Spleen (tissue), 11 donors: ENCODE measurements at regions not wholly inside any gene's neighbourhood (a gene's known extent, or its start where the extent isn't known, plus 50 kb on each side); places are given as distances from the start of the nearest gene placed in this dataset.

Experiments used
- DNase-seq: peaks from one replicate; pipeline ENCODE4 v3.0.0-alpha.2; 2020
- H3K27ac ChIP-seq, 8 donors: fragments of 200-600 bp; sonication (generic) in 7 of 8; 1 replicate in 4 of 8; 2 replicates in 4 of 8; pipeline versions ENCODE4 v1.5.0 to v1.8.0; 2016 to 2021; ENCODE audit warnings: inconsistent platforms in 4 of 8, mild to moderate bottlenecking in 4 of 8, moderate library complexity in 1 of 8
- H3K27me3 ChIP-seq, 7 donors: fragments of 200-600 bp; sonication (generic) in 6 of 7; replicated peaks in 1 of 7; 1 replicate in 4 of 7; 2 replicates in 3 of 7; pipeline versions ENCODE4 v1.5.0 to v1.8.0; 2016 to 2021; ENCODE audit warnings: inconsistent platforms in 3 of 7, mild to moderate bottlenecking in 1 of 7
- H3K36me3 ChIP-seq, 6 donors: fragments of 200-600 bp; sonication (generic) in 5 of 6; 1 replicate in 4 of 6; 2 replicates in 2 of 6; pipeline versions ENCODE4 v1.5.0 to v1.8.0; 2016 to 2021; ENCODE audit warnings: inconsistent platforms in 2 of 6
- H3K4me1 ChIP-seq, 6 donors: fragments of 200-600 bp; sonication (generic) in 5 of 6; 1 replicate in 3 of 6; 2 replicates in 3 of 6; pipeline versions ENCODE4 v1.5.0 to v1.8.0; 2016 to 2021; ENCODE audit warnings: inconsistent platforms in 3 of 6
- H3K4me3 ChIP-seq, 8 donors: fragments of 200-600 bp; sonication (generic) in 7 of 8; 1 replicate in 4 of 8; 2 replicates in 4 of 8; pipeline versions ENCODE4 v1.5.0 to v1.8.0; 2016 to 2021; ENCODE audit warnings: inconsistent platforms in 4 of 8, mild to moderate bottlenecking in 4 of 8, moderate library complexity in 2 of 8
- H3K9me3 ChIP-seq, 8 donors: fragments of 200-600 bp; sonication (generic) in 7 of 8; 1 replicate in 4 of 8; 2 replicates in 4 of 8; pipeline versions ENCODE4 v1.5.0 to v1.8.0; 2016 to 2021; ENCODE audit warnings: inconsistent platforms in 4 of 8
- POLR2A ChIP-seq, 3 donors: fragments of 450-650 bp; IDR thresholded peaks; one replicate each; pipeline ENCODE4 v1.5.1; 2017; ENCODE audit warnings: antibody characterized with exemption in 3 of 3, mild to moderate bottlenecking in 1 of 3
- POLR2AphosphoS5 ChIP-seq, 3 donors: sonication (generic); formaldehyde crosslinking; IDR thresholded peaks; one replicate each; pipeline ENCODE4 v1.5.1; 2017; ENCODE audit warnings: antibody characterized with exemption in 3 of 3
- WGBS, 5 donors: extraction: QIAGEN DNeasy Blood & Tissue Kit in 3 of 5; methylation state at CpG; one replicate each; pipeline versions ENCODE4 v1.1.5 to v1.1.7; 2013 to 2018; 5-methylcytosine and 5-hydroxymethylcytosine counted together
- intact Hi-C: fragments of 100-400 bp; cut with DNase I; formaldehyde crosslinking; loops from one replicate; pipeline ENCODE4 v1.15.0; 2023; ENCODE audit warnings: low total_unique reads
- TF ChIP-seq, protein P1 (sequence below), 11 experiments: fragments of 200-600 bp in 7 of 11; fragments of 450-650 bp in 4 of 11; sonication (generic) in 4 of 11; IDR thresholded peaks in 8 of 11; conservative IDR thresholded peaks in 3 of 11; 1 replicate in 7 of 11; 2 replicates in 4 of 11; pipeline versions ENCODE4 v1.4.0 to v1.8.0; 2016 to 2021; ENCODE audit warnings: antibody characterized with exemption in 11 of 11, inconsistent platforms in 4 of 11, mild to moderate bottlenecking in 1 of 11
- donor health status: healthy with polysubstance abuse.
- donor health status: DM: no; HTN: no; CAD: no; lungs with moderate emphysema.
- donor health status: DM: no; HTN: no; CAD: no.
- donor health status: Bipolar disorder and iron deficiency.
- donor health status: healthy.
- donor health status: DM: no; HTN: no; CAD: no.
- donor health status: DM: yes; HTN: yes; CAD: no.

DNA sequence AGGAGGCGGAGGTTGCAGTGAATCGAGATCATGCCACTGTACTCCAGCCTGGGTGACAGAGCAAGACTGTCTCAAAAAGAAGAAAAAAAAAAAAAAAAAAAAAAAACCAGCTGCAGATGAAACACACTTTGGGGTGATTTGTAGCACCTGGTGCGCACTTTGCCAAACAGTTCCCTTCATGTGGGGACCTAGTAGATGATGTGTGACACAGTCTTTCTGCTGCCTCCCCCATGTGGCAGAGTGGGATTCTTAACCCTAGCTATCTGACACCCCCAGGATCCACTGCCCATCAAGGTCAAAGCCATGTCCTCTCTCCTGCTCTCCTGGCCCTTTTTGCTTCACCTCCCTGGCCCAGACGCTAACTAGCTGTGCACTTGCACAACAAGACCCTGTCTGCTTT lies 52.1 kb upstream of the PDZD8 start:
- no peak for TF ChIP-seq POLR2A (IDR thresholded peaks at IDR 0.05)
- TF ChIP-seq, protein P1, sequence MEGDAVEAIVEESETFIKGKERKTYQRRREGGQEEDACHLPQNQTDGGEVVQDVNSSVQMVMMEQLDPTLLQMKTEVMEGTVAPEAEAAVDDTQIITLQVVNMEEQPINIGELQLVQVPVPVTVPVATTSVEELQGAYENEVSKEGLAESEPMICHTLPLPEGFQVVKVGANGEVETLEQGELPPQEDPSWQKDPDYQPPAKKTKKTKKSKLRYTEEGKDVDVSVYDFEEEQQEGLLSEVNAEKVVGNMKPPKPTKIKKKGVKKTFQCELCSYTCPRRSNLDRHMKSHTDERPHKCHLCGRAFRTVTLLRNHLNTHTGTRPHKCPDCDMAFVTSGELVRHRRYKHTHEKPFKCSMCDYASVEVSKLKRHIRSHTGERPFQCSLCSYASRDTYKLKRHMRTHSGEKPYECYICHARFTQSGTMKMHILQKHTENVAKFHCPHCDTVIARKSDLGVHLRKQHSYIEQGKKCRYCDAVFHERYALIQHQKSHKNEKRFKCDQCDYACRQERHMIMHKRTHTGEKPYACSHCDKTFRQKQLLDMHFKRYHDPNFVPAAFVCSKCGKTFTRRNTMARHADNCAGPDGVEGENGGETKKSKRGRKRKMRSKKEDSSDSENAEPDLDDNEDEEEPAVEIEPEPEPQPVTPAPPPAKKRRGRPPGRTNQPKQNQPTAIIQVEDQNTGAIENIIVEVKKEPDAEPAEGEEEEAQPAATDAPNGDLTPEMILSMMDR (IDR thresholded peaks at IDR 0.05 in 8 of 11, conservative IDR thresholded peaks at IDR 0.05 in 3 of 11): no peak
- no peak for TF ChIP-seq POLR2AphosphoS5 (IDR thresholded peaks at IDR 0.05)
- intact Hi-C loops: no loop called here

DNA sequence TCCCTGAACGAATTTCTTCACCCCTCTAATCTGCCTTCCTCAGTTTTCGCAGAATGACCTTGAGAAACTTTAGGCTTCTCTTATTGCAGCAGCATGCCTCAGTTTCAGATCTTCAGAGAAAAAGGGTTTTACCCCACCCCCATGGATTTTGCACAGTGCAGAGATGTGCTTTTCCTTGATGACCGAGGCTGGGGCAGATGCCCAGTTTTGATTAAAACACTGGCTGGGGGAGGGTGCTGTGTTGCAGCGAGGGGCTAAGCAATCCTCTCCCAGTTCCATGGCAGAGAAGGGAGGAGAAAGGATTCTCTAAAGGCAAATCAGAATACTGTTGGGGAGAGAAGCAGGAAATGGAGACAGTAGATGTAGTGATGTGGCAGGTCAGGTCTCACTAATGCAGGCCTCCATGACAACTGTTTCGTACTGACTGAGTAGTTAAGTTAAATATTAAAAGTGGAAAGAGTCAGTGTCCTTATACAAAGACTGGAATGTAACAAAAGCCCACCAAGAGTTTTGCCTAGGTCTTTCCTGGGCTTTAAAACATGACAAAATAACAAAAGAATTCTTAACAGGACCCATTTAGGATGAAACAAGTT lies 50.8 kb upstream of the PDZD8 start:
- intact Hi-C loops: no loop called here
- DNase-seq: no peak
- Histone ChIP-seq H3K36me3 (no peaks in the 10 kb centered on the region), H3K9me3 (peaks cover 0 to 4% (median 0%) of the 10 kb centered on the region in 8 donors), H3K4me1 (no peaks in the 10 kb centered on the region), H3K4me3 (no peak overlapping the region), H3K27me3 (peaks cover 0 to 4% (median 0%) of the 10 kb centered on the region in 7 donors), H3K27ac (no peak overlapping the region)
- 66 to 87% (median 76%) methylated on average over 5 of the region's 5 CpGs for WGBS, 5 donors
- TF ChIP-seq POLR2A (IDR thresholded peaks at IDR 0.05) (no peak), POLR2AphosphoS5 (IDR thresholded peaks at IDR 0.05) (no peak)
- TF ChIP-seq, protein P1 (IDR thresholded peaks at IDR 0.05 in 8 of 11, conservative IDR thresholded peaks at IDR 0.05 in 3 of 11): no peak

More for the DNA sequence above, 52.1 kb upstream of the PDZD8 start:
- Histone ChIP-seq H3K27me3 (peaks cover 0 to 14% (median 0%) of the 10 kb centered on the region in 7 donors), H3K4me3 (no peak overlapping the region), H3K36me3 (no peaks in the 10 kb centered on the region), H3K4me1 (peaks cover 0 to 10% (median 0%) of the 10 kb centered on the region in 6 donors), H3K27ac (no peak overlapping the region), H3K9me3 (peaks cover 0 to 3% (median 0%) of the 10 kb centered on the region in 8 donors)
- WGBS, 5 donors: 69 to 82% (median 74%) methylated on average over 4 of the region's 4 CpGs
- no peak for DNase-seq

DNA sequence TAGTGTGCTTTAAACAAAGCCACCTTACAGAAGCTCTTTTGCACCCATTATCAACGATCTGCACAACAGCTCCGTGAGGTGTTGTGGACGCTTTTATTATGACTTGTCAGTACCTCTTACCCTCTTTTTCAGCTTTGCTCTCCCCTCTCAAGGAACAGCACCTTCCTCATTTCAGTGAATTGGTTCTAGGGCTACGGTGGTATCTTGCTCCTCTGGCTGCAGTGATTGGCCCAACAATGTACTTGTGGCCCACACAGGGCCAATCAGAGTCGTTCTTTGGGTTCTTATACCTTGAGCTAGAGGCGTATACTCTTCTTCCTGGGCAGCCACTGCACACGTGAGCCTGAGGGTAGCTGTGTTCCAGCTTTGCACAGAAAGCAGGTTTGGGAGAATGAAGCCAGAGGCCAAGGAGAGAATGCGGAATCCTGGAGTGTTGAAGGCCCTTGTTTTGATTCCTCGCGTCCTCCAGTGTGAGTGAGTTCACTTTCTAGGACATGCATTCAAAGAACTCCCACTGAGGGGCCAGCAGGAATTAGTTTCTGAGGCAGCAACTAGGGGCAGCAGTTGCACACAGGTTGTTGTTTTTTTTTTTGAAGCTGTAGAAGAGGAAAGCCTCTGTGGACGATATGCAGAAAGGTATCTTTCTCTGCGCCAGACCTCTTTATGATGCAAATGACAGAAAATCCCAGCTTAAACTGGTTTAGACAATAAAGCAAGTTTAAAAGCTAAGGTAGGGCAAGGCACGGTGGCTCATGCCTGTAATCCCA lies 49.8 kb upstream of the PDZD8 start:
- 71 to 90% (median 82%) methylated on average over 13 of the region's 13 CpGs for WGBS, 5 donors
- H3K36me3 ChIP-seq: no peaks in the 10 kb centered on the region
- no peak for TF ChIP-seq POLR2A (IDR thresholded peaks at IDR 0.05)
- no peak for TF ChIP-seq POLR2AphosphoS5 (IDR thresholded peaks at IDR 0.05)
- H3K4me1 ChIP-seq: peaks cover 0 to 3% (median 0%) of the 10 kb centered on the region in 6 donors
- intact Hi-C loops: no loop called here
- no peak for DNase-seq
- peaks cover 0 to 6% (median 0%) of the 10 kb centered on the region in 8 donors for H3K9me3 ChIP-seq
- H3K27me3 ChIP-seq: peaks cover 0 to 8% (median 0%) of the 10 kb centered on the region in 7 donors
- no peak overlapping the region for H3K4me3 ChIP-seq
- no peak overlapping the region for H3K27ac ChIP-seq
